NCI-H2227 treated with DMSO at 0.1 percent for 48 hours (cell line): ENCODE measurements at regions not wholly inside any gene's neighbourhood (a gene's known extent, or its start where the extent isn't known, plus 50 kb on each side); places are given as distances from the start of the nearest gene placed in this dataset.

Source experiments
- DNase-seq: peaks from one replicate; lab custom pipeline; 2025; lab: John Stamatoyannopoulos, UW

DNA sequence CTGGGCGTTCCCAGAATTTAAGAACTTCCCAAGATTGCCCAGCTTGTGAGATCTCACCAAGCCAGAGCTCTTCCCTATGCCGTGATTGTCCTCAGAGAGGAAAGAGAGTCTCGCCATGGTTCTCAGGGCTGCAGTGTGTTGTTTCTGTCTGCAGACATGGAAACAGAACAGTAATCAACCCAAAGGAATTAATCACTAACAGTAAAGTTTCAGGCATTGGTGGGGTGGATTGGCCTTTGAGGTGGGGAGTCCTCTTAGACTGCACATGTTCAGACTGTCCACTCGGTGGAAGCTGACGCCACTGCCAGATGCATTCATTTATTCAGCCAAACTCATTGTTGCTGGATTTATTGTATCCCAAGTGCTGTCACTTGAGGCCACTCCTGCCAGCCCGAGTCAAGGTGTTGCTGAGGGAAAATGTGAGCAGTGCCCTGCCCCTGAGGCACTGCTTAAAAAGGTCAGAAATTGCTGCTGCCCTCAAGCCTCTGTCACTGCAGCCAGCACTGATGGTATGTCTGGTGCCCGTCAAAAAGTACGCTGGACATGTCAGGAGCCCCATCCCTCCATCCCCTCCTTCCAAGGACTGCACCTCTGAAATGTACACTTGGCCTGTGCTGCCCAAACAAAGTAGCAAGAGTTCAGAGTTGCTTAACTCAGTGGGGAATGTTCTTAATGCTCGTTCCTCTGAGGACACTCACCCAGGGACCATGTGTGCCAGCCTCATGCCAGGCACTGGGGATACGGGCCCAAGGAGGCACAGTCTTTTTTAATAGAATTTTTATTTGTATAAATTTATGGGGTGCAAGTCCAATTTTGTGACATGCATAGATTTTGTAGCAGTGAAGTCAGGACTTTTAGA, 201.0 kb downstream of the GLI2 start:
- DNase-seq: no peak

- DNase-seq: no peak
Observed at GRCh38 chr2:120937686-120938044, 202.0 kb downstream of the GLI2 start.

DNA sequence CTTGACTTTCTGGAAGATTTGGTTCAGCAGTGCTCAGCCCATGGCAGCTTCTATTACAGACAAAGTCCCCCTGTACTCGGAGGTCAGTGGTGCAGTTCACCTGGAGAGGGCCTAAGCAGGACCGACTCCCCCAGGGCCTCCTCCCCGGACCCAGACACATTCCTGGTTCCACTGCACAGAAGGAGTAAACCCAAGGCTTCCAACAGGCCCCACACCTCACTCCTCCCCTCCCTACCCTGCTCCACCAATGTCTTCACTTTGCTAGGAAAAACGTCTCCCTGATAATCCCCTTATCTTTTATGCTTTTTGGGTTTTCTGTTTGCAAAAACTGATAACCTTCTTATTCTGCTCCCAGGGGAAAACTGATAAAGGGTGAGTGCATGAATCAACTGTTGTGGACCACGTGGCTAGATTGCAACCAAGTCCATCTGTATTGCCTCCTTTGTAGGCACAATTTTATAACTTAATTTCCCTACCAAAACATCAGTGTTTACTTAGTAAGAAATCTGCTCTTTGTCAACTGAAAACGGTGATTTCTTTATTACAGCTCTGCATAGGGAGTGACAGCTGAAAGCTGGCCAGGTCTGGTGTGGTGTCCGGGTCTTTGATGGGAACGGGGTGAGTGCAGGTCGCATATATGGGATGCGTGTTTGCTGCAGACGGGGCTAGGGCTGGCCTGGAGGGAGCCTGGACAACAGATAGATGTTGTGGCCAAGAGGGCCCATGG, 202.5 kb downstream of the GLI2 start:
- no peak for DNase-seq

- no peak for DNase-seq
Observed at GRCh38 chr2:120939595-120940318, 204.1 kb downstream of the GLI2 start.

DNA sequence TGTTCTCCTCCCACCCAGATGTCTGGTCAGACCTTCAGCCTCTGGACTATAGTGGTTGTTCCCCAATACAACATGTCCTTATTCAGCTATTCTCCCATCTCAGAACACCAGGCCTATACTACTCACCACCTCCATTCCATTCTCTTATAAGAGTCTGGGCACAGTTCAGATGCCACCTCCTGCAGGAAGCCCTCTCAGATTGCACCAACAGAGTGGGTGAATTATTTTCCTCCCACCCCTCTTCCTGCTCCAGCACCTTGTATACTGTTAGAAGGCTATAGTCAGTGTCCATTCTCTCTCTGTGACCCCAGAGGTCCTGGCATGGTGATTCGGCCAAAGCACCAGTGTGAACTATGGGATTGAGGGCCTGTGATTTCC, 204.6 kb downstream of the GLI2 start:
- DNase-seq: no peak

DNA sequence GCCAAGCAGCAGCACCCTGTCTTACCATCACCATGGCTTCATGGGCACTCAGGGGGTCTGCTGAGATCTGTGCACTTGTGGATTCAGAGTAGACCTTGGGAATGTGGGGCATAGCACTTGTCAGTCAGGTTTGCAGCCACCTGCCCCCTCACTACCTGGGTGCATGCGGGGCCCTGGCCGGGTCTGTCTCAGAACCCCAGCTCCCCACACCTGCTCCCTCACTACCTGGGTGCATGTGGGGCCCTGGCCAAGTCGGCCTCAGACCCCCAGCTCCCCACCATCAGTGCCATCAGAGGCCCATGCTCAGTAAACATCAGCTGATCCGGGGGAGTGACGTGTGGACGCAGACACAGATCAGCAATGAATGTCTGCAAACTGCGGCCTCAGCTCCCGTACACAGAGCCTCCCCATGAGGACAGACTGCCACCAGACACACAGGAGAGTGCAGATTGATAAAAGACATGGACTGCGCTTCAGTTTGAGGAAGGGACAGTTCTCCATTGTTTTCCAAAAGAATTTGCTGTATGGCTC, 205.1 kb downstream of the GLI2 start:
- no peak for DNase-seq

GRCh38 chr2:120941571-120942120, 206.0 kb downstream of the GLI2 start:
- DNase-seq: no peak

GRCh38 chr2:120942658-120943057, 207.0 kb downstream of the GLI2 start:
- DNase-seq: no peak

- DNase-seq: no peak
Observed at GRCh38 chr2:120943403-120944034, 207.9 kb downstream of the GLI2 start.

GRCh38 chr2:120944575-120944974, 208.9 kb downstream of the GLI2 start:
- DNase-seq: no peak

DNA sequence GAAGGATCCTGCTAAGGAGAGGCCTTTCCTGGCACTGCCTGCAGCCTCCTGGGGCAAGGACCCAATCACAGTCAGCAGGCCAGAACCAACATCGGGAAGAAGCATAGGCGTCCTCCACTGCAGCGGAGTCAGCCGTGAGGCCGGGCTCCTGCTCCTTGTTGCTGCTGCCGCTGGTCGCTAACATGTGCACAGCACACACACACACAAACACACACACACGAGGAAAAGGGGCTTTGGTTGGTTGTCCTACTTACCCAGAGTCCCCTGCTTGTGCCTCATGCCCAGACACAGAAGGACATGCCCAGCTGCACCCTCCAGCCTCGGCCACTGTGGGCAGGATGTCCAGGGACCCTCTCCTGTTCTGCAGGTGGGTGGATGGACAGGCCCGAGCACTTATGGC, 209.4 kb downstream of the GLI2 start:
- no peak for DNase-seq

DNA sequence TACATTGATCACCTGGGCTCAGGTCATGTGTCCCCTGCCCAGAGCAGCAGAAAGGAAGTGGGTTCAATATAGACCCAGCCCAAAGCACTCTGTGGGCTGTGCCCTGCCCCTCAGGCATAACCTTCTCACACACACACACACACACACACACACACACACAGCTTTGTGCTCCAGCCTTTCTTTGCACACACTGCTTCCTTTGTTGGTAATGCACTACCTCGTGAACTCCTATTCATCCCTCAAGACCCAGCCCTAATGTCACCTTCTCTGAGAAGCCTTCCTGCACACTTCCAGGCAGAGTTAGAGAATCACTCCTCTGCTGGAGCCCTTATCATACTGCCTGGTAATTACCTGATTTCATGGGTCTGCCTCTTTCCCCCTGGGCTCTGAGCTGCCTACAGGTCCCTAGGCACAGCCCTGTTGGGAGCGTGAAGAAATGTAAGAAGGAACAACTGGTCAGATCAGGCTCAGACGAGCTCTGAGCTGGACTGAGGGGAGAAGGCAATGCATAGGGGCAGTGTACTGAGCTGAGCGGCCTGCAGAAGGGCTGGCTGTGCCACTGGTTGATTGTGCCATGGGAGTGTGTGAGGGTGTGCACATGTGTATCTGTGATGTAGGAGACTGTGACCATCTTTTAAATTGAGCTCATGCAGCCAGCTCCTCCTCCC, 210.3 kb downstream of the GLI2 start:
- no peak for DNase-seq

GRCh38 chr2:120947327-120947726, 211.7 kb downstream of the GLI2 start:
- no peak for DNase-seq

DNA sequence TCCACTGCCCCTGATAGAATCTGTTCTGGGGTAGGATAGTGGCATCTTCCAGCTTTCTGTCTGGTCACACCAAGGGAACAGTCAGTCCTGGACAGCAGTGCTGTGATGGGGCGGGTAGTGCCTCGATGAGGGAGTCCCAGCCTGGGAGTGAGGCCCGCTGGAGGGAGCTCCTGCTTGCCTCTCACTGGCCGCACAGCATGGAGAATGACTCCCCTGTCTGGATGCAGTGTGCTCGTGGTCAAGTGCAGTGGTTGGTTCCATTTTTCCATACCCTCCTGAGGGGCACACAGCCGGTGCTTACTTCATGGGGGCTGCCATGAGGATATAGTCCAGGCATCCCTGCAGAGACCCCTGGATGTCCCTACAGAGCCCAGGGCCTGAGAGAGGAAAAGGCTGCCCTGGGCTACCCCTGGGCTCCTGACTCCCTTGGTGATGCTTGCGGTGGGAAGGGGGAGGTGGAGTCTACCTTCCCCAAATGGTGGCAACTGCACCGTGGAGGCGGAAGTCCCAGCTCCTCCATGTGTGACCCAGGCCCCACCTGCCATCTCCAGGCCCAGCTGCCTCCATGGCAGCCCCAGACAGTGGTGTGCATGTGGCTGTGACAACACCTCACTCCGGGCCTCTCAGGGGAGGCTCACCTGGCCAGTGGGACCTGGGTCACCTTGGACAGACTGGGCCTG, 212.5 kb downstream of the GLI2 start:
- DNase-seq: no peak

DNA sequence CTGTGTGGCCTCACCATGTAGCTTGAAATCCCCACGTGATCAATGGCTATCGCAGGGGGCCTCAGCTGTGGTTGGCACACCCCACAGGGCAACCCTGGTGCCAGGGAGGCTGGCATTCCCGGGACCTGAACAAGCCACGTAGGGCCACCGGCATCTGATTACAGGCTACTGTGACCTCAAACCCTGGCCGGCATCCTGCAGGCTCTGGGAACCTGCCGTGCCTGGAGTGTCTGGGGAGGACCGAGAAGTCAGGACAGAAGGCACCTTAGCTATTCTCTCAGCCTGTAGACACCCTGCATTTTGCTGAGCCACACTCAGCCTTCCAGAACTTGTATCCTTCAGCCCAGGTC, 213.0 kb downstream of the GLI2 start:
- no peak for DNase-seq

GRCh38 chr2:120949027-120949956, 213.6 kb downstream of the GLI2 start:
- DNase-seq: no peak

DNA sequence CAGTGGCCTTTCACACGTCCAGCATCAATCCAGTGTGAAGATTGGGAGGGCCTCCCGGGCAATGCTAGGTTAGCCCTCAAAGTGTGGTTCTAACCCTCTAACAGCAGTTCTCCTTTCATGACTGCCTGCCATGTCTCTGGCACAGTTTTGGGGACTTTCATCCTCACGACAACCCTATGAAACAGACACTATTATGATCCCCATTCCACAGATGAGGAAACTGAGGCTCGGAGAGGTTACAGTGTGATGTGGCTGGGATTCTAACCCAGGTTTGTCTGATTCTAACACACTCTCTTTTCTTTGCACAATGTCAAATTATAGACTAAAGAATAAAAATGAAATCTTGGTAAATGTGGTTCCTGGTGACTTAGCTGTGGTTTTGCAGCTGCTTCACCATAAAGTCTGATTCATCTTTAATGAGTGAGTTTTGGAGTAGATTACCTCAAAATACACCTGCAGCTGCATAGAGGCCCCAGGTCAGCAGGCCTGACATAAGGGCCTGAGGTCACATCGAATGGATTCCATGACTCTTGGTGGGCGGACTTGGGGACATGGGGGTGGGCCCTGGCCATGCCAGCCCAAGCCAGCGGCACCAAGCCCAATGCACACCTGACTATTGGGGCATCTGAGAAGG, 214.4 kb downstream of the GLI2 start:
- no peak for DNase-seq

- DNase-seq: no peak
Observed at GRCh38 chr2:120951693-120952092, 216.0 kb downstream of the GLI2 start.

DNA sequence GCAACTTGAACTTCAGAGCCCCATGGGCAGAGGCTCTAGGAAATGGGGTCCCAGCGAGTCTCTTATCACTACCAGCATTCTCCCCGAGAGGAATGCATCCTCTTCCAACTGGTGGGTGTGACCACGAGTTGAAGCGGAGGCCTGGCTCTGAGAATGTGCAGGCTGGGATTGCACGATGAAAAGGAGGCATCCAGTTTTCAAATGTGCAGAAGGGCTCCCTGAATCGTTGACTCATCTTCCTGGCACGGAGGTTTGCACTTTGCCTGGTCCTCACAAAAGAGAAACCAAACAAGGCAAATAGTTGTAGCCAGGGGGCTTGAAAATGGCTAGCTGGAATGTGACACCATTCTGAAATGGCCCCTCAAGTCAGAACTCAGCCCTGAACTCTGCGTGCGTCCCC, 216.7 kb downstream of the GLI2 start:
- no peak for DNase-seq
